OCI-LY1 (cell line): ENCODE measurements at regions not wholly inside any gene's neighbourhood (a gene's known extent, or its start where the extent isn't known, plus 50 kb on each side); places are given as distances from the start of the nearest gene placed in this dataset.

ENCODE experiments used
- CTCF ChIP-seq: fragments of 200-600 bp; sonication (generic), shearing (Covaris generic); IDR thresholded peaks from 2 replicates; pipeline ENCODE4 v1.5.1; 2017; ENCODE audit warnings: mild to moderate bottlenecking, antibody characterized with exemption, low read length, moderate library complexity, mixed read lengths
- EZH2 ChIP-seq: fragments of 200-600 bp; sonication (generic), shearing (Covaris generic); IDR thresholded peaks from 2 replicates; pipeline ENCODE4 v1.8.0; 2017; ENCODE audit warnings: borderline replicate concordance, mixed run types, mild to moderate bottlenecking, antibody characterized with exemption, low read length, moderate library complexity, mixed read lengths

- TF ChIP-seq CTCF, result no peak
- TF ChIP-seq EZH2, result no peak
Observed at GRCh38 chr2:128986026-128986715, 667.5 kb upstream of the HS6ST1 start.
